Hippocampal formation (tissue), 2 donors: ENCODE measurements at regions not wholly inside any gene's neighbourhood (a gene's known extent, or its start where the extent isn't known, plus 50 kb on each side); places are given as distances from the start of the nearest gene placed in this dataset.
"Not testable (repeated sequence)": the region's sequence is repeated elsewhere in the genome, so short reads cannot be mapped to it uniquely, and the experiment has no call there.

Experiments
- DNase-seq, 2 donors: peaks; one replicate each; lab custom pipeline; 2025; lab: John Stamatoyannopoulos, UW

GRCh38 chr4:186481998-186482790, 73.2 kb downstream of the MTNR1A start:
- no peak for DNase-seq

GRCh38 chr4:186475202-186475601, 80.2 kb downstream of the MTNR1A start:
- DNase-seq, result no peak

- DNase-seq, result no peak
Measured at GRCh38 chr4:186473933-186474332, 81.4 kb downstream of the MTNR1A start.

DNA sequence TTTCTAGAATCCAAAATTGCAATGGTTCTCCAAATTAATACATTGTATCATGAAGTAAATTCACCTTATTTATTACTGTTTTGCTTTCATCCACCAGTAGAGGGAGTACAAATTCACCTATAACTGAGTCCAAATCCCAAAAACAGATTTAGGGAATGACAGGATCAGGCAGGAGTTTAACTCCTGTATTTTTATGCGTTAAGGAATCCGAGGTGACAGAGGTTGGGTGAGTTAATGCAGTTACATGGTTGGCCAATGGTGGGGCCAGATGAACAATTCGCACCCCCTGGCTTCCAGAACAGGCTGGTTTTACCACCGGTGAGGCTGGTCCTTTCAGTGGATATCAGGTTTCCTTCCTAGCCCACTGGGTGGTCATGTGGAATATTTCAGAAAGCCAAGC, 82.4 kb downstream of the MTNR1A start:
- peak in 1 of 2 donors; percentile 10 for DNase-seq

- no peak for DNase-seq
Measured at GRCh38 chr4:186471441-186471840, 83.9 kb downstream of the MTNR1A start.

DNA sequence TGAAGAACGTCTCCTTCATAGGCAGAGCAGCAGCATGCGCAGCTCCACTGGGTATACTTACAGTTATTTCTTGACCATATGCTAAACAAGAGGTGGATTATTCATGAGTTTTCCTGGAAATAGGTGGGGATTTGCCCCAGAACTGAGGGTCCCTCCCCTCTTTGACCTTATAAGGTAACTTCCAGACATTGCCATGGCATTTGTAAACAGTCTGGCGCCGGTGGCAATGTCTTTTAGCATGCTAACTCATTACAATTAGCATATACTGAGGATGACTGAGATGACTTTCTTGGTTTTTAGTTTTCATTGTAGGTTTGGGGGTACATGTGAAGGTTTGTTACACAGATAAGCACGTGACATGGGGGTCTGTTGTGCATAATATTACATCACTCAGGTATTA, 97.3 kb downstream of the MTNR1A start:
- no peak for DNase-seq

DNA sequence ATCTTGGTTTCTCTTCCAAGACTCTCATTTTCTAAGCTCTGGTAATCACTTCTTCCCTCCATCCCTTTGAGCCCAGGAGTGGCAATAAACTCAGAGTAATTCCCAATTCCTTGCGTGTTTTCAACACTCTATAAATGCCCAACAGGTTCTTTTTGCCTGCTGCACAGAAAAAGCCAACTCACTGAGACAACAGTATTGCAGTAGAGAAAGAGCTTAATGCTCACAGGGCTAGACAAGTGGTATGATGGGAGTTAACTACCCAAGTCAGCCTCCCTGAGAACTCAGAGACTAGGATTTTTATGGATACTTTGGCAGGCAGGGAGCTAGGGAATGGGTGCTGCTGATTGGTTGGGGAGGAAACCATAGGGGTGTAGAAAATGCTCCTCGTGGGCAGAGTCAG, 103.4 kb downstream of the MTNR1A start:
- no peak for DNase-seq

- no peak for DNase-seq
Measured at GRCh38 chr4:186449954-186450353, 105.4 kb downstream of the MTNR1A start.

GRCh38 chr4:186445040-186445439, 110.3 kb downstream of the MTNR1A start:
- DNase-seq, result no peak

DNA sequence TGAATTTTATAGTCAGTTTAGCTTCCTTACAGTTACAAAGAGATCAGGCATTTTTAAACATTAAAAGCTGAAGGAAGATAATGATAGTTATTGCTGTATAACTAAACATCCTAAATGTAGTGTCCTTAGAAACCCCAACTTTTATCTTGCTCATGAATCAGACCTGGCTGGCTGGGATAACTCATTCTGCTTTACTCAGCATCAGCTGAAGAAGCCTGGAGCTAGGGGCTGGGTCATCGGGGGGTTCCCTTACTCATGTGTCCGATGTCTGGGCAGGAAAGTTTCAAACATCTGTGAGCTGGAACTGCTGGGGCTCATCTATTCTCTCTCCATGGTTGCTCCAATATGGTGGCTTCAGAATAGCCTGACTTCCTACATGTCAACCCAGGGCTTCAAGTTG, 113.9 kb downstream of the MTNR1A start:
- DNase-seq, result no peak

GRCh38 chr4:186428481-186428880, 126.9 kb downstream of the MTNR1A start:
- no peak for DNase-seq

- DNase-seq, result no peak
Measured at GRCh38 chr4:186424745-186425144, 130.6 kb downstream of the MTNR1A start.

DNA sequence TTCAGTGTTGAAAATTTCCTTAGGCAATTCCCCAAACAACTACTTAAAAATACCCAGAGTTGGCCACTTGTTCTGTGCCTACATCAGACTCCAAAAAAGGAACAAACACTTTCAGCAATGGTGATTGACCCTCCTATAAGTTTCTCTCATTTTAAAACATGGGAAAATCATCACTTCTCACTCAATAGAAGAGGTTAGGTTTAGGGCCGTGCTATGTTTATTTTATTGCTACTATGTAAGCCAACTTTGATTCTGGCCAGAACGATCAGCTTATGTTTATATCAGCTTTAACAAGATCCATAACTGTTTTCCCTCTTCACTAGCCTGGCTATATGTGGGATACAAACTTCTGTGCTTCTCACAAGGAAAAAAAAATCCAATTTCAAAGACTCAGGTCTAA, 133.1 kb downstream of the MTNR1A start:
- DNase-seq, result no peak

DNA sequence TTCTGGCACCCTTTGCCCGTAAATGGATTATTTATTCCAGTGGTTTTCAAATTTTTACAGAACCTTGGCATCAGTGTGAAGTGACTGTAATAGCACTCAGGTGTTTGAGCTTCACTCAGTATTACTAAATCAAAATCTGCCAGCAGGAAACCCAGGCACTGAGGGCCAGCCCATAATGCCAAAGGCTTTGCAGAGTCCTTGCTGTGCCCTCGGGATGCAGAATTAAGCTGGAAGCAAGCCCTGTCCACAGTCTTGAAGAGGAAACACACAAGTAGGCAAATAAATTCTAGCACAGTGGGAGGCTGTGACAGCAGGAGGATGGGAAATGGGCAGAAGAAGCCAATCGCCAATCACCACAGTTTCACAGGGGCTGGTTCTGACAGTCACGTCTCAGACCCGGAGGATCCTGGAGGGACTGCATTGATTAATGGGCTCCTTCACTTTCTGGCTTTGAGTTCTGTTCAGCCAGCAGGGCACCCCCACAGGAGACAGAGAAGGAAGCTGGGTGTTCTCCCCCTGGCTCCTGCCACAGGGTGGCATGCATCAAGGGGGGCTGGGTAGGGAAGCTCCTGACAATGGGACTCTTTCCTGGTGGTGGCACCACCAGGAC, 138.8 kb downstream of the MTNR1A start:
- DNase-seq, result no peak

DNA sequence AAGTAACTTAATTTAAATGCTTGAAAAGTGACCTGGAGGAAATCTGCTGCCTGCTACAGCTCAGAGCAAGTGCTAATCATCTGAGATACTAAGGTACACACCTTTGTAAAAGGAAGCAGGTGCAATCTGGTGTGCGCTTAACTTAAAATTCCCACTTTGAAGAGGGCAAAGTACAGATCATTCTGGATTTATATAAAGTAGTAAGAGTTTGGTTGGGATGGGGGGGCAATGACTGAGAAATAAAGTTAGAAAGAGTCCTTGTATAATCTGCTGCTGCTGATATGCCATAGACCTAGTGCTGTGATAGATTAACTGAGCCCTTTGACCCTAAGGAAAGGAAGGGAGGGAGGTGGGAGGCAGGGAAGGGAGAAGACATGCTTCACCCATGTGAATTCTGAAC, 141.0 kb downstream of the MTNR1A start:
- no peak for DNase-seq

- no peak for DNase-seq
Measured at GRCh38 chr4:186405957-186406356, 140.0 kb downstream of the F11 start.

GRCh38 chr4:186404562-186405134, 138.7 kb downstream of the F11 start:
- no peak for DNase-seq

- no peak for DNase-seq
Measured at GRCh38 chr4:186400676-186401075, 134.7 kb downstream of the F11 start.

GRCh38 chr4:186392017-186392416, 126.0 kb downstream of the F11 start:
- DNase-seq, result no peak

DNA sequence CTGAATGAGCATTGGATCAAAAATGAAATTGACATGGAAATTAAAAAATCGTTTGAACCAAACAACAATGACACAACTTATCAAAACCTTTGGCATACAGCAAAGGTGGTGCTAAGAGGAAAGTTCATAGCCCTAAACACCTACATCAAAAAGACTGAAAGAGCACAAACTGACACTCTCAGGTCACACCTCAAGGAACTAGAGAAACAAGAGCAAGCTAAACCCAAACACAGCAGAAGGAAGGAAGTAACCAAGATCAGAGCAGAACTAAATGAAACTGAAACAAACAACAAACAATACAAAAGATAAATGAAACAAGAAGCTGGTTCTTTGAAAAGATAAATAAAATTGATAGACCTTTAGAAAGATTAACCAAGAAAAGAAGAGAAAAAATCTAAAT, 118.3 kb downstream of the F11 start:
- DNase-seq, result not testable (repeated sequence)

DNA sequence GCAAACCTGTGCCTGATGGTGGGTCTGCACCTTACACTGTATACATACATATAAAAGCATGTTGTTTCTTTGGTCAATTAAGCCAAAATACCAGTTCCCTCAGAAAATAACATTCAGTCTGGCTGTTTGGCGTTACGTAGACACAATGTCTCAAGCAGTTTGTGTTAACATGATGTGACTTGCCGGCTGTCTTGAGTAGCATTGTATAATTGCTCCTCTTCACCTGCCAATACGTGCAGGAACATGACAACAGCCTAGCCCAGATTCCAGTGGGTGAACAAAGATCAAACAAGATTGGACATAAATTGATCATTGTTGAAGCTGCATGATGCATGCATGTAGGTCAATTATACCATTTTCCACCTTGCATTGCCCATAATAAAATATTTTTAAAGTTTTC, 102.3 kb downstream of the F11 start:
- no peak for DNase-seq

- no peak for DNase-seq
Measured at GRCh38 chr4:186366326-186366725, 100.3 kb downstream of the F11 start.

DNA sequence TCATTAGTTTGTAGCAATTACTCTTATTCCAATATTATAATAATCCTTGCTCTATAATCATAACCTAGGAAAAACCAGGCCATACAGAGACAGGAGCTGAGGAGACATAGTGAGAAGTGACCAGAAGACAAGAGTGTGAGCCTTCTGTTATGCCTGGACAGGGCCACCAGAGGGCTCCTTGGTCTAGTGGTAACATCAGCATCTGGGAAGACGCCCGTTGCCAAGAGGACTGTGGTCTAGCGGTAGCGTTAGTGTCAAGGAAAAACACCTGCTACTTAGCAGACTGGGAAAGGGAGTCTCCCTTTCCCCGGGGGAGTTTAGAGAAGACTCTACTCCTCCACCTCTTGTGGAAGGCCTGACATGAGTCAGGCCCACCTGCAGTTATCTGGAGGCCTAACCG, 97.0 kb downstream of the F11 start:
- not testable (repeated sequence) for DNase-seq
